Breast epithelium (tissue), 3 donors: ENCODE measurements at regions not wholly inside any gene's neighbourhood (a gene's known extent, or its start where the extent isn't known, plus 50 kb on each side); places are given as distances from the start of the nearest gene placed in this dataset.

Experiments used
- CTCF ChIP-seq, 3 donors: fragments of 450-650 bp; IDR thresholded peaks; one replicate each; pipeline ENCODE4 v1.5.1; 2016 to 2017; ENCODE audit warnings: antibody characterized with exemption in 3 of 3, mild to moderate bottlenecking in 3 of 3, moderate library complexity in 3 of 3
- POLR2A ChIP-seq: fragments of 450-650 bp; IDR thresholded peaks from one replicate; pipeline ENCODE4 v1.6.1; 2016; ENCODE audit warnings: antibody characterized with exemption, mild to moderate bottlenecking, moderate library complexity
- POLR2AphosphoS5 ChIP-seq, 3 donors: sonication (generic); formaldehyde crosslinking; IDR thresholded peaks; one replicate each; pipeline ENCODE4 v1.6.1; 2017; ENCODE audit warnings: antibody characterized with exemption in 3 of 3

DNA sequence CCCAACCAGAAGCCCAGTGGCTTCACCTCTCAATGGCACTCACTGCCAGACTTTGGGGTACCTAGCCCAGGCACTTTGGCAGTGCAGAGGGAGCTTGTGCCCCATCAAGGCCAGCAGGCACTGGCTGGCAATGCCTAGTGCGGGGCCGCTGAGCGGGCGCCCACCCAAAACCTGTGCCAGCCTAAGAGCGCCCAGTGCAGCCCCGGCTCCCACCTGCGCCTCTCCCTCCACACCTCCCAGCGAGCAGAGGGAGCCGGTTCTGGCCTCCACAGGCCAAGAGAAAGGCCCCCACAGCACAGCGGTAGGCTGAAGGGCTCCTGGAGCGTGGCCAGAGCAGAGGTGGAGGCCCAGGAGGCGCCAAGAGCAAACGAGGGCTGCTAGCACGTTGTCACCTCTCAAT, 930.8 kb downstream of the IPMK start:
- TF ChIP-seq CTCF (IDR thresholded peaks at IDR 0.05) (no peak), POLR2A (no peak), POLR2AphosphoS5 (IDR thresholded peaks at IDR 0.05) (no peak)
